GM12878 (cell line): ENCODE measurements at regions not wholly inside any gene's neighbourhood (a gene's known extent, or its start where the extent isn't known, plus 50 kb on each side); places are given as distances from the start of the nearest gene placed in this dataset.
"Not testable (repeated sequence)": the region's sequence is repeated elsewhere in the genome, so short reads cannot be mapped to it uniquely, and the experiment has no call there.

Source experiments
- ATAC-seq: fragments of 200-7000 bp; cut with Tn5 transposase; 3 replicates; pipeline ENCODE4 v1.9.1; 2020; ENCODE audit warnings: mild to moderate bottlenecking, moderate library complexity
- BruUV-seq: library from RNA; stranded (reverse); fragments of 400-500 nt; replicated peaks from 2 replicates; lab custom pipeline; 2021; lab: Mats Ljungman, UMichigan
- CTCF ChIA-PET: fragments of 300-600 bp; sonication (Branson Sonifier 250); formaldehyde crosslinking; extraction: SDS; loops from one replicate; lab custom pipeline; 2021; ENCODE audit warnings: inconsistent platforms; lab: Yijun Ruan, JAX
- POLR2A ChIA-PET: fragments of 350-600 bp; formaldehyde crosslinking; extraction: SDS; loops from one replicate; lab custom pipeline; 2021; ENCODE audit warnings: inconsistent platforms; lab: Charles Lee
- RAD21 ChIA-PET: fragments of 300-600 bp; sonication (Branson Sonifier 250); formaldehyde crosslinking; loops from one replicate; lab custom pipeline; 2023; ENCODE audit warnings: antibody characterized with exemption; ENCODE audit not compliant: unreplicated experiment; lab: Charles Lee
- SMC1A ChIA-PET: fragments of 300-600 bp; sonication (Branson Sonifier 250); formaldehyde crosslinking; loops from one replicate; lab custom pipeline; 2023; ENCODE audit not compliant: unreplicated experiment, uncharacterized antibody; lab: Charles Lee
- DNase-seq: peaks from one replicate; pipeline ENCODE4 v3.0.0-alpha.2; 2011; ENCODE audit warnings: low read depth, low spot score
- FAIRE-seq: peaks from 3 replicates; lab custom pipeline; 2011; peaks lifted over from hg19 to GRCh38; lab: Jason Lieb, UNC
- H2AFZ ChIP-seq: 2 replicates; pipeline ENCODE4 v1.6.0; 2011; ENCODE audit warnings: low read depth, low read length, control low read depth; ENCODE audit not compliant: control insufficient read depth
- H3K27ac ChIP-seq: 2 replicates; pipeline ENCODE4 v1.5.1; 2011; ENCODE audit warnings: control low read depth; ENCODE audit not compliant: control insufficient read depth, insufficient read depth
- H3K27me3 ChIP-seq, 2 experiments: replicated peaks in 1 of 2; 2 replicates each; pipeline versions ENCODE4 v1.6.0 to v1.6.1; 2011; ENCODE audit warnings: low read length in 1 of 2; ENCODE audit not compliant: control insufficient read depth in 2 of 2, insufficient read depth in 2 of 2
- H3K36me3 ChIP-seq, 2 experiments: 2 replicates each; pipeline ENCODE4 v1.5.1; 2011; ENCODE audit warnings: low read length in 1 of 2; ENCODE audit not compliant: control insufficient read depth in 2 of 2, insufficient read depth in 2 of 2
- H3K4me1 ChIP-seq: 2 replicates; pipeline ENCODE4 v1.6.1; 2011; ENCODE audit warnings: mild to moderate bottlenecking, low read length, moderate library complexity, mixed read lengths; ENCODE audit not compliant: control insufficient read depth, insufficient read depth
- H3K4me2 ChIP-seq: 2 replicates; pipeline ENCODE4 v1.6.0; 2011; ENCODE audit warnings: control low read depth; ENCODE audit not compliant: control insufficient read depth, insufficient read depth
- H3K4me3 ChIP-seq: fragments of 200-600 bp; sonication (generic); 2 replicates; pipeline ENCODE4 v1.5.1; 2016
- H3K79me2 ChIP-seq: 2 replicates; pipeline ENCODE4 v1.6.0; 2011; ENCODE audit warnings: low read length; ENCODE audit not compliant: control insufficient read depth, insufficient read depth
- H3K9ac ChIP-seq: 2 replicates; pipeline ENCODE4 v1.8.0; 2011; ENCODE audit warnings: low read length, control low read depth, mixed read lengths; ENCODE audit not compliant: control insufficient read depth, insufficient read depth
- H3K9me3 ChIP-seq: replicated peaks from 3 replicates; pipeline ENCODE4 v1.5.1; 2011; ENCODE audit warnings: mild to moderate bottlenecking, low read length; ENCODE audit not compliant: control insufficient read depth, insufficient read depth
- H4K20me1 ChIP-seq: 2 replicates; pipeline ENCODE4 v1.6.0; 2011; ENCODE audit not compliant: control insufficient read depth, insufficient read depth
- ATF7 ChIP-seq: fragments of 450-650 bp; IDR thresholded peaks from 2 replicates; pipeline ENCODE4 v1.6.1; 2016; ENCODE audit warnings: low read depth, mild to moderate bottlenecking
- BMI1 ChIP-seq: fragments of 450-650 bp; IDR thresholded peaks from 2 replicates; pipeline ENCODE4 v1.6.1; 2016; ENCODE audit warnings: mild to moderate bottlenecking, moderate library complexity, borderline replicate concordance
- DPF2 ChIP-seq: fragments of 450-650 bp; IDR thresholded peaks from 2 replicates; pipeline ENCODE4 v1.6.1; 2017; ENCODE audit warnings: mild to moderate bottlenecking
- MTA2 ChIP-seq: fragments of 450-650 bp; IDR thresholded peaks from 2 replicates; pipeline ENCODE4 v1.6.1; 2016; ENCODE audit warnings: low read depth, mild to moderate bottlenecking, moderate library complexity
- PML ChIP-seq: IDR thresholded peaks from 2 replicates; pipeline ENCODE4 v1.6.1; 2012; ENCODE audit warnings: low read length, inconsistent platforms
- RB1 ChIP-seq: fragments of 450-650 bp; formaldehyde crosslinking; IDR thresholded peaks from 2 replicates; pipeline ENCODE4 v1.6.1; 2017; ENCODE audit warnings: mild to moderate bottlenecking, borderline replicate concordance
- WGBS: methylation state at CpG from one replicate; pipeline ENCODE4 v1.1.6; 2016; ENCODE audit warnings: low lambda C conversion rate; ENCODE audit not compliant: insufficient replicate concordance, insufficient coverage; ENCODE audit errors: missing lambda C conversion rate; 5-methylcytosine and 5-hydroxymethylcytosine counted together
- in situ Hi-C: fragments of 300-500 bp; cut with MboI; formaldehyde crosslinking; loops from 9 replicates; pipeline ENCODE4 v1.14.3; 2018; ENCODE audit warnings: mixed read lengths
- intact Hi-C: fragments of 100-400 bp; cut with micrococcal nuclease; formaldehyde crosslinking; loops from one replicate; pipeline ENCODE4 v1.14.2; 2022; ENCODE audit not compliant: unreplicated experiment

DNA sequence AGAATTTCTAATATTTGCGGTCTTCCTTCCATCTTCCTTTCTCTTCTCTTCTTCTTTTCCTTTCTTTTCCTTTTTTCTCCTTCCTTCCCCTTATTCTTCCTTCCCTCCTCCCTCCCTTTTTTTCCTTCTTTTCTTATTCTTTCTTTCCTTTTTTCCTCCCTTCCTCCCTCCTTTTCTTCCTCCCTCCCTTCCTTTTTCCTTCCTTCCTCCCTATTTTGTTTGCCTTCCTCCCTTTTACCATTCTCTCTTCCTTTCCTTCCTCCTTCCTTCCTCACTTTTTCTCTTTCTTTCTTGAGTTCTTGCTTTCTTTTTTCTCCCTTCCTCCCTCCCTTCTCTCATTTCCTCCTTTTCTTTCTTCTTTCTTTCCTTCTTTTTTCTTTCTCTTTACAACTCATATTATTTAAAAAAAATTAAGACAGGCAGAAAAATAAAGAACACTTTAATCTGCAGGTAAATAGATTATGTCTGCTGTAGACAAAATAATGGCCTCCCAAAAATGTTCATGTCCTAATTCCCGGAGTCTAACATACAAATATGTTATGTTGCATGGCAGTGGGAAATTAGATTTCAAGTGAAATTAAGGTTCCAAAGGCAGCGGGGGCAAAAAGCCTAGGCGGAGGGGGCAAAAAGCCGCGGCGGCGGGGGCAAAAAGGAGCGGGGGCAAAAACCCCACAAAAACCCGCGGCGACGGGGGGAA is 152.4 kb downstream of the ANKRD30BL start:
- FAIRE-seq (no peak), DNase-seq (no peak), ATAC-seq (no peak)
- no peak overlapping the region for H3K9ac ChIP-seq
- no peaks in the 10 kb centered on the region for H3K36me3 ChIP-seq
- intact Hi-C loops: no loop called here
- TF ChIP-seq BMI1: peak; percentile 54
- TF ChIP-seq RB1: no peak
- no peak for TF ChIP-seq DPF2
- no peak for TF ChIP-seq PML
- TF ChIP-seq ATF7: no peak
- ChIA-PET POLR2A (no interaction called here), RAD21 (no interaction called here), CTCF (no interaction called here), SMC1A (no interaction called here)
- in situ Hi-C loops: no loop called here
- H3K4me1 ChIP-seq: no peaks in the 10 kb centered on the region
- H3K79me2 ChIP-seq: no peaks in the 10 kb centered on the region
- no peaks in the 10 kb centered on the region for H4K20me1 ChIP-seq
- H3K4me3 ChIP-seq: no peak overlapping the region
- H3K27me3 ChIP-seq: peaks cover 0 to 4% of the 10 kb centered on the region in 2 experiments; a peak in 2 of 4 replicates
- H3K9me3 ChIP-seq: no peaks in the 10 kb centered on the region
- no TSS peak for BruUV-seq
- no peak overlapping the region for H2AFZ ChIP-seq
- no peak overlapping the region for H3K4me2 ChIP-seq
- no peak overlapping the region for H3K27ac ChIP-seq
- whole genome bisulfite sequencing: 26% methylated on average over 13 of the region's 13 CpGs

- H3K9ac ChIP-seq, H3K27me3 ChIP-seq, H3K4me3 ChIP-seq, FAIRE-seq, H2AFZ ChIP-seq, BruUV-seq, in situ Hi-C loops, ATAC-seq, intact Hi-C loops, H3K36me3 ChIP-seq, H4K20me1 ChIP-seq, RAD21 ChIA-PET, H3K4me1 ChIP-seq, H3K27ac ChIP-seq, DNase-seq, POLR2A ChIA-PET, H3K9me3 ChIP-seq, SMC1A ChIA-PET, CTCF ChIA-PET, H3K79me2 ChIP-seq, H3K4me2 ChIP-seq: not testable (repeated sequence)
- TF ChIP-seq BMI1 (peak; percentile 47; the same call in 1 of the 2 replicates), MTA2 (peak; percentile 8; the same call in 1 of the 2 replicates), ATF7 (peak; percentile 43; the same call in 1 of the 2 replicates)
- WGBS: 0% methylated on average over 1 of the region's 1 CpG
These were observed 171.0 kb downstream of the ANKRD30BL start for GRCh38 chr2:131990751-131991150.

DNA sequence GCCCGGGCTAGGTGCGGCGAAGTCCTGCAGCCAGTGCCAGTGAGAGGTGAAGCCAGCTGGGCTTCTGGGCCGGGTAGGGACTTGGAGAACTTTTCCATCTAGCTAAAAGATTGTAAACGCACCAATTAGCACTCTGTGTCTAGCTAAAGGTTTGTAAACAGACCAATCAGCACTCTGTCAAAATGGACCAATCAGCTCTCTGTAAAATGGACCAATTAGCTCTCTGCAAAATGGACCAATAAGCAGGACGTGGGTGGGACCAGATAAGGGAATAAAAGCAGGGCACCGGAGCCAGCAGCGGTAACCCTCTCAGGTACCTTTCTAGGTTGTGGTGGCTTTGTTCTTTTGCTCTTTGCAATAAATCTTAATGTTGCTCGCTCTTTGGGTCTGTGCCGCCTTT is 195.1 kb downstream of the ANKRD30BL start:
- H3K4me2 ChIP-seq, SMC1A ChIA-PET, intact Hi-C loops, H3K27me3 ChIP-seq, FAIRE-seq, H3K4me3 ChIP-seq, H3K4me1 ChIP-seq, H2AFZ ChIP-seq, RAD21 ChIA-PET, H3K36me3 ChIP-seq, H3K9ac ChIP-seq, H3K79me2 ChIP-seq, H3K27ac ChIP-seq, in situ Hi-C loops, H3K9me3 ChIP-seq, DNase-seq, ATAC-seq, H4K20me1 ChIP-seq, POLR2A ChIA-PET, CTCF ChIA-PET, BruUV-seq: not testable (repeated sequence)
- WGBS: 44% methylated on average over 10 of the region's 10 CpGs
